ENCODE measurements at regions not wholly inside any gene's neighbourhood (a gene's known extent, or its start where the extent isn't known, plus 50 kb on each side); places are given as distances from the start of the nearest gene placed in this dataset.
"Not testable (repeated sequence)": the region's sequence is repeated elsewhere in the genome, so short reads cannot be mapped to it uniquely, and the experiment has no call there.

DNA sequence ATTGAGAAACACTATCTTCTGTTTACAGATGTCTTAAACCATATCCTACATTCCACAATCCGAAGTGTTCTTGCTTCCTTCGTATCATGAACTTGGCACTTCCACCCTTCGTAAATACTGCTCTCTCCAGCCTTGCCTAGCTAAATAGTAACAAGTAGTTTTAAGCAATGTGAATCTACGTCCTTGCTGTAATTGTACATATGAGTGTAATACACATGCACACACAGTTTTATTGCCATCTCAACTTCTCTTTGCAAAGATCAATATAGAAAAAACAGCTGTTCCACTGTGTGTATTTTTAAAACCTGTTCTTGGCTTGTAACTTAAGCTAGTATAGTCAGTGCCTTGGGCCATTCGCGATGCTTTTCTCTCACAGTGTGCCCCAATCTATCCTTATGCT is 1524.7 kb downstream of the GRIK2 start:
- Mint-ChIP-seq H3K4me1 (ENCODE audit: low read depth) (no peaks in the 10 kb centered on the region), H3K27ac (no peak overlapping the region), H3K36me3 (ENCODE audit: low read depth) (no peaks in the 10 kb centered on the region), H3K4me3 (no peak overlapping the region), H3K9me3 (peaks cover 4% of the 10 kb centered on the region), H3K27me3 (ENCODE audit: low read depth) (no peaks in the 10 kb centered on the region)

DNA sequence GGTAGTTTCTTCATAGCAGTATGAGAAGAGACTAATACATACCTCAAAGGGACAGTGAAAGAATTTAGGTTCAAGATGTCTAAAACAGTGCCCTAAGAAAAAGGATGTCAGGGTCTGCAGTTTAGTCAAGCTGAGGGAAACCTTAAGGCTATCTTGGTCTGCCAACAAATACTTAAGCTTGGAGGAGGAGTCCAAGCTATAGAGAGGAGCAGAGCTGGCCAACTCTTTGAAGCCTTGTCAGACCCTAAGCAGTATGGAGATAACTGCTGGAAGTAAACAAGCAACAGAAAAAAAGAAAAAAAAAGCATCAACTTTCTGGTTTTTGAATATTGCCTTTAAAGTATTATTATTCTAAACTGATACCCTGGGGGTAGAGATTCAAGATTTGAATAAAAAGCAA is 1518.1 kb downstream of the GRIK2 start:
- H3K4me3 Mint-ChIP-seq: no peak overlapping the region
- no peaks in the 10 kb centered on the region for H3K27me3 Mint-ChIP-seq (ENCODE audit: low read depth)
- H3K4me1 Mint-ChIP-seq (ENCODE audit: low read depth): no peaks in the 10 kb centered on the region
- no peak overlapping the region for H3K27ac Mint-ChIP-seq
- peaks cover 8% of the 10 kb centered on the region for H3K9me3 Mint-ChIP-seq
- no peaks in the 10 kb centered on the region for H3K36me3 Mint-ChIP-seq (ENCODE audit: low read depth)

DNA sequence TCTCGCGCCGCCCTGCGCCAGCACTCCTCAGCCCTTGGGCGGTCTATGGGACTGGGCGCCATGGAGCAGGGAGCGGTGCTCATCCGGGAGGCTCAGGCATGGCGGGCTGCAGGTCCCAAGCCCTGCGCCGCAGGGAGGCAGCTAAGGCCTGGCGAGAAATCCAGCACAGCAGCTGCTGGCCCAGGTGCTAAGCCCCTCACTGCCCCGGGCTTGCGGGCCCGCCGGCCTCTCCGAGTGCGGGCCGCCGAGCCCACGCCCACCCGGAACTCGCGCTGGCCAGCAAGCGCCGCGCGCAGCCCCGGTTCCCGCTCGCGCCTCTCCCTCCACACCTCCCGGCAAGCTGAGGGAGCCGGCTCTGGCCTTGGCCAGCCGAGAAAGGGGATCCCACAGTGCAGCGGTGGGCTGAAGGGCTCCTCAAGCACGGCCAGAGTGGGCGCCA is 1517.2 kb downstream of the GRIK2 start:
- not testable (repeated sequence) for H3K27ac Mint-ChIP-seq; H3K4me3 Mint-ChIP-seq; H3K36me3 Mint-ChIP-seq (ENCODE audit: low read depth); H3K4me1 Mint-ChIP-seq (ENCODE audit: low read depth); H3K27me3 Mint-ChIP-seq (ENCODE audit: low read depth); H3K9me3 Mint-ChIP-seq

DNA sequence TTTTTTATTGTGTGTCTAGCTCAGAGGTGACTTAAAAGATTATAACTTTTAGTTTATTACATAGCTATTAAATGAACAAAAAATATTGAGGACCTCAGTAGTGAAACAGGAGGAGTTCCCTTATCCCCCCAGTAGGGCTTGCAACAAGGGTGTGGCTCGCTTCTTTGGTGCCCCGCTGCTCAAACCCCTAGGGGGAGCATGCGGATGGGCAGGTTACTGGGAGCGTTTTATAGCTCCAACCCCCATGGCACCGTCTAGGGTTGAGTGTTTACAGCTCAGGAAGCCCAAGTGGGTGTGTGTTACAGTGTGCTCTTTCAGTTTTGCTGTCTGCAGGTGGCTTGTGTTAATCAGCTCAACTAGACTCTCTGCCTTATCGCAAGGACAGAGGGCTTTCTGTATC is 1513.7 kb downstream of the GRIK2 start:
- Mint-ChIP-seq H3K4me1 (ENCODE audit: low read depth) (no peaks in the 10 kb centered on the region), H3K4me3 (no peak overlapping the region)

DNA sequence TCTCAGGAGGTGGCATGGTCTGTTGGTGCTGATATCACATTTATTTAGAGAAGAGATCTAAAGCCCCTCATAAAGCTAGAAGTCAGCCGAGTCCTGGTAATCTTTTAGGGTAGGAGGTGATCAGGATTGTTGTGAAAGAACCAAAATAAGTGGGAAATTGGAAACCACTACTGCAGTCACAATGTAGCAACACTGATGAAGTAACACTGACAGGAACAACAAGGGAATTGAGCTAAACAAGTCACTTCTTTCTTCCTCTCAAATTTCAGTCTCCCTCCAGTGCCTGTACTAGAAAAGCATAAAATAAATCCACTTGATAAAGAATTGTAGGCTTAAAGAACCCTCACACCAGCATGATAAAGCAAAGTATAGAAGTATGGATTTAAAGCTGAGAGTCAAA is 1509.0 kb downstream of the GRIK2 start:
- Mint-ChIP-seq H3K4me3 (no peak overlapping the region), H3K27ac (no peak overlapping the region)

More for the DNA sequence above, 1513.7 kb downstream of the GRIK2 start:
- Mint-ChIP-seq H3K9me3 (peaks cover 11% of the 10 kb centered on the region), H3K27me3 (ENCODE audit: low read depth) (no peaks in the 10 kb centered on the region), H3K36me3 (ENCODE audit: low read depth) (no peaks in the 10 kb centered on the region), H3K27ac (no peak overlapping the region)

GRCh38 chr6:102895683-102896082 is 1502.2 kb downstream of the GRIK2 start:
- Mint-ChIP-seq H3K36me3 (ENCODE audit: low read depth) (no peaks in the 10 kb centered on the region), H3K9me3 (no peaks in the 10 kb centered on the region), H3K4me1 (ENCODE audit: low read depth) (no peaks in the 10 kb centered on the region), H3K4me3 (no peak overlapping the region), H3K27ac (no peak overlapping the region), H3K27me3 (ENCODE audit: low read depth) (no peaks in the 10 kb centered on the region)

More for the DNA sequence above, 1509.0 kb downstream of the GRIK2 start:
- H3K9me3 Mint-ChIP-seq: peaks cover 7% of the 10 kb centered on the region
- H3K36me3 Mint-ChIP-seq (ENCODE audit: low read depth): no peaks in the 10 kb centered on the region
- no peaks in the 10 kb centered on the region for H3K27me3 Mint-ChIP-seq (ENCODE audit: low read depth)
- no peaks in the 10 kb centered on the region for H3K4me1 Mint-ChIP-seq (ENCODE audit: low read depth)

DNA sequence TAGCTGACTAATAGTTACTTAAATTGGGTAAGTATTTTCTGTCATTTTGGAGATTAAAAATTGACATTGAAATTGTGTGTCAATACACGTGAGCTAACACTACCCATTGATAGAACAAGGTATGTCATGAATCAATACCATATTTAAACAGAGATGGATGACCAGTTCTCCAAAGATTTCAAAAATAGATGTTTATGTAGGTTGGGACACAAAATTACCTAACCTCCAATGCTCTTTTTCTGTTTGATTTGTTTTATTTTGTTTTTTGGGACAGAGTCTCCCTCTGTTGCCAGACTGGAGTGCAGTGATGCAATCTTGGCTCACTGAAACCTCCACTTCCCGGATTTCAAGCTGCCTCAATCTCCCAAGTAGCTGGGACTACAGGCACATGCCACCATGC is 1491.7 kb downstream of the GRIK2 start:
- no peaks in the 10 kb centered on the region for H3K27me3 Mint-ChIP-seq (ENCODE audit: low read depth)
- H3K4me1 Mint-ChIP-seq (ENCODE audit: low read depth): no peaks in the 10 kb centered on the region
- no peak overlapping the region for H3K27ac Mint-ChIP-seq
- no peaks in the 10 kb centered on the region for H3K9me3 Mint-ChIP-seq
- H3K36me3 Mint-ChIP-seq (ENCODE audit: low read depth): no peaks in the 10 kb centered on the region
- no peak overlapping the region for H3K4me3 Mint-ChIP-seq

GRCh38 chr6:102853249-102853955 is 1459.9 kb downstream of the GRIK2 start:
- no peaks in the 10 kb centered on the region for H3K9me3 Mint-ChIP-seq
- no peaks in the 10 kb centered on the region for H3K36me3 Mint-ChIP-seq (ENCODE audit: low read depth)
- no peaks in the 10 kb centered on the region for H3K27me3 Mint-ChIP-seq (ENCODE audit: low read depth)
- H3K4me3 Mint-ChIP-seq: no peak overlapping the region
- H3K4me1 Mint-ChIP-seq (ENCODE audit: low read depth): no peaks in the 10 kb centered on the region
- H3K27ac Mint-ChIP-seq: no peak overlapping the region

GRCh38 chr6:102848796-102849195 is 1455.3 kb downstream of the GRIK2 start:
- Mint-ChIP-seq H3K4me1 (ENCODE audit: low read depth) (no peaks in the 10 kb centered on the region), H3K27ac (no peak overlapping the region), H3K4me3 (no peak overlapping the region), H3K36me3 (ENCODE audit: low read depth) (no peaks in the 10 kb centered on the region), H3K27me3 (ENCODE audit: low read depth) (no peaks in the 10 kb centered on the region), H3K9me3 (no peaks in the 10 kb centered on the region)

- Mint-ChIP-seq H3K4me3 (no peak overlapping the region), H3K27ac (no peak overlapping the region)
These were observed 1454.7 kb downstream of the GRIK2 start for GRCh38 chr6:102848210-102848609.

GRCh38 chr6:102841060-102841459 is 1447.6 kb downstream of the GRIK2 start:
- H3K27me3 Mint-ChIP-seq (ENCODE audit: low read depth): no peaks in the 10 kb centered on the region
- no peak overlapping the region for H3K4me3 Mint-ChIP-seq
- H3K27ac Mint-ChIP-seq: no peak overlapping the region
- H3K4me1 Mint-ChIP-seq (ENCODE audit: low read depth): no peaks in the 10 kb centered on the region
- no peaks in the 10 kb centered on the region for H3K9me3 Mint-ChIP-seq
- H3K36me3 Mint-ChIP-seq (ENCODE audit: low read depth): no peaks in the 10 kb centered on the region

More at GRCh38 chr6:102848210-102848609, 1454.7 kb downstream of the GRIK2 start:
- Mint-ChIP-seq H3K36me3 (ENCODE audit: low read depth) (no peaks in the 10 kb centered on the region), H3K27me3 (ENCODE audit: low read depth) (no peaks in the 10 kb centered on the region), H3K4me1 (ENCODE audit: low read depth) (no peaks in the 10 kb centered on the region), H3K9me3 (no peaks in the 10 kb centered on the region)

- Mint-ChIP-seq H3K27me3 (ENCODE audit: low read depth) (no peaks in the 10 kb centered on the region), H3K9me3 (no peaks in the 10 kb centered on the region), H3K36me3 (ENCODE audit: low read depth) (no peaks in the 10 kb centered on the region), H3K4me3 (no peak overlapping the region), H3K27ac (no peak overlapping the region), H3K4me1 (ENCODE audit: low read depth) (no peaks in the 10 kb centered on the region)
These were observed 1438.5 kb downstream of the GRIK2 start for GRCh38 chr6:102832021-102832420.

GRCh38 chr6:102820098-102820497 is 1426.6 kb downstream of the GRIK2 start:
- no peaks in the 10 kb centered on the region for H3K27me3 Mint-ChIP-seq (ENCODE audit: low read depth)

GRCh38 chr6:102815207-102815606 is 1421.7 kb downstream of the GRIK2 start:
- Mint-ChIP-seq H3K27me3 (ENCODE audit: low read depth) (no peaks in the 10 kb centered on the region), H3K36me3 (ENCODE audit: low read depth) (no peaks in the 10 kb centered on the region), H3K9me3 (no peaks in the 10 kb centered on the region), H3K4me1 (ENCODE audit: low read depth) (no peaks in the 10 kb centered on the region), H3K27ac (no peak overlapping the region), H3K4me3 (no peak overlapping the region)

More at GRCh38 chr6:102820098-102820497, 1426.6 kb downstream of the GRIK2 start:
- Mint-ChIP-seq H3K36me3 (ENCODE audit: low read depth) (no peaks in the 10 kb centered on the region), H3K9me3 (no peaks in the 10 kb centered on the region), H3K4me3 (no peak overlapping the region), H3K27ac (no peak overlapping the region), H3K4me1 (ENCODE audit: low read depth) (no peaks in the 10 kb centered on the region)

DNA sequence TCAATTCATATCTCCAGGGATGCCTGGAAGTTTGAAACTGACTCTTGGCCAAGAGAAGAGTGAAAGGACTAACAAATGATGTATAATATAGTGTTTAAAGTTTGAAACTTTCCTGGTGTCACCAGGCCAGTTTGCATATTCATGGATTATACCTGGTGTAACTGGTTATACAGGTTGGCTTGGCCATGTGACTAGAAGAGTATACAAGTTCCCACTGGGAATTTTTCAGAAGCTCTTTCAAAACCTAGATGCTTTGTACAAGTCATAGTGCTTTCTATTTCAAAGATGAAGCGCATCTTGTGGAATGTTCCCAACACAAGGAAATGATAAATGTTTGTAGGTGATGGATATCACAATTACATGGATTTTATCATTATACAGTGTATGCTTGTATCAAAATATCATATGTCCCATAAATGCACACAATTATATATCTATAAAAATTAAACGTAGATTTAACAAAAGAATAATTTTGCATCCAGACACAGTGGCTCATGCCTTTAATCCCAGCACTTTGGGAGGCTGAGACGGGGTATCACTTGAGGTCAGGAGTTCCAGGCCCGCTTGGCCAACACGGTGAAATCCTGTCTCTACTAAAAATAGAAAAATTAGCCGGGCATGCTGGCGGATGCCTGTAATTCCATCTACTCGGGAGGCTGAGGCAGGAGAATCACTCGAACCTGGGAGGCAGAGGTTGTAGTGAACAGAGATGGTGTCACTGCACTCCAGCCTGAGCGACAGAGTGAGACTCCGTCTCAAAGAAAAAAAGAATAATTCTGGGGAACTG is 1420.2 kb downstream of the GRIK2 start:
- Mint-ChIP-seq H3K4me3 (no peak overlapping the region), H3K4me1 (ENCODE audit: low read depth) (no peaks in the 10 kb centered on the region), H3K36me3 (ENCODE audit: low read depth) (no peaks in the 10 kb centered on the region), H3K27ac (no peak overlapping the region), H3K27me3 (ENCODE audit: low read depth) (no peaks in the 10 kb centered on the region), H3K9me3 (no peaks in the 10 kb centered on the region)

Measured in T-helper 1 cell treated with Interleukin-12 subunit alpha and Interleukin-12 subunit beta and Interleukin-4 antibody, amounts not matched to agents 30 μg/mL and 1 μg/mL, for 36 hours (primary cell).